ENCODE measurements at regions not wholly inside any gene's neighbourhood (a gene's known extent, or its start where the extent isn't known, plus 50 kb on each side); places are given as distances from the start of the nearest gene placed in this dataset.

GRCh38 chr12:128170181-128170580 is 96.8 kb upstream of the TMEM132C start:
- no peak overlapping the region for H3K27ac Mint-ChIP-seq
- no peaks in the 10 kb centered on the region for H4K20me1 ChIP-seq (ENCODE audit: control insufficient read depth, insufficient read depth, low read length, poor library complexity, severe bottlenecking)
- POLR2A ChIA-PET = no interaction called here
- intact Hi-C loops (cut with micrococcal nuclease) = no loop called here
- H3K27me3 Mint-ChIP-seq = no peaks in the 10 kb centered on the region
- CTCF ChIA-PET = no interaction called here
- H3K4me2 ChIP-seq (replicated peaks; ENCODE audit: low read depth, low read length, poor library complexity, severe bottlenecking) = no peak overlapping the region
- DNase-seq (no peak), ATAC-seq (ENCODE audit: low read depth) (no peak)
- no peak overlapping the region for H3K4me3 ChIP-seq (ENCODE audit: control extremely low read depth in 1 of 5, extremely low read depth in 1 of 5, insufficient read depth in 1 of 5, low read depth in 2 of 5, low read length in 4 of 5)
- 72% methylated on average over 4 of the region's 9 CpGs for WGBS (ENCODE audit: insufficient coverage)
- no peak overlapping the region for H2AFZ ChIP-seq (ENCODE audit: insufficient read depth, low read depth, low read length, poor library complexity, severe bottlenecking)
- H3K9me3 ChIP-seq (ENCODE audit: control extremely low read depth in 1 of 3, control insufficient read depth in 2 of 3, insufficient read depth in 1 of 3, low read length in 2 of 3) = peaks cover 0 to 10% (median 0%) of the 10 kb centered on the region in 3 donors
- H3K4me1 ChIP-seq (ENCODE audit: control insufficient read depth in 2 of 2, insufficient read depth in 2 of 2, low read length in 2 of 2) = no peaks in the 10 kb centered on the region
- H3K9ac ChIP-seq (ENCODE audit: low read length) = no peak overlapping the region
- no peaks in the 10 kb centered on the region for H3K79me2 ChIP-seq (ENCODE audit: control insufficient read depth, insufficient read depth, low read length)
- no peak for TF ChIP-seq EZH2 (IDR thresholded peaks at IDR 0.05; ENCODE audit: borderline replicate concordance, insufficient read depth, low read depth, low read length, poor library complexity, severe bottlenecking)
- TF ChIP-seq, protein P1, sequence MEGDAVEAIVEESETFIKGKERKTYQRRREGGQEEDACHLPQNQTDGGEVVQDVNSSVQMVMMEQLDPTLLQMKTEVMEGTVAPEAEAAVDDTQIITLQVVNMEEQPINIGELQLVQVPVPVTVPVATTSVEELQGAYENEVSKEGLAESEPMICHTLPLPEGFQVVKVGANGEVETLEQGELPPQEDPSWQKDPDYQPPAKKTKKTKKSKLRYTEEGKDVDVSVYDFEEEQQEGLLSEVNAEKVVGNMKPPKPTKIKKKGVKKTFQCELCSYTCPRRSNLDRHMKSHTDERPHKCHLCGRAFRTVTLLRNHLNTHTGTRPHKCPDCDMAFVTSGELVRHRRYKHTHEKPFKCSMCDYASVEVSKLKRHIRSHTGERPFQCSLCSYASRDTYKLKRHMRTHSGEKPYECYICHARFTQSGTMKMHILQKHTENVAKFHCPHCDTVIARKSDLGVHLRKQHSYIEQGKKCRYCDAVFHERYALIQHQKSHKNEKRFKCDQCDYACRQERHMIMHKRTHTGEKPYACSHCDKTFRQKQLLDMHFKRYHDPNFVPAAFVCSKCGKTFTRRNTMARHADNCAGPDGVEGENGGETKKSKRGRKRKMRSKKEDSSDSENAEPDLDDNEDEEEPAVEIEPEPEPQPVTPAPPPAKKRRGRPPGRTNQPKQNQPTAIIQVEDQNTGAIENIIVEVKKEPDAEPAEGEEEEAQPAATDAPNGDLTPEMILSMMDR (IDR thresholded peaks at IDR 0.05) = no peak
- no peaks in the 10 kb centered on the region for H3K27me3 ChIP-seq (replicated peaks in 1 of 4; ENCODE audit: control extremely low read depth in 1 of 4, control insufficient read depth in 3 of 4, insufficient read depth in 4 of 4, low read length in 3 of 4)
- H3K9me3 Mint-ChIP-seq (ENCODE audit: insufficient read depth) = peaks cover 3% of the 10 kb centered on the region
- H3K36me3 ChIP-seq (replicated peaks in 1 of 2; ENCODE audit: control extremely low read depth in 1 of 2, control insufficient read depth in 1 of 2, extremely low read depth in 1 of 2, insufficient read depth in 2 of 2, low read length in 1 of 2) = no peaks in the 10 kb centered on the region
- no peak overlapping the region for H3K4me3 Mint-ChIP-seq
- no peaks in the 10 kb centered on the region for H3K4me1 Mint-ChIP-seq
- H3K27ac ChIP-seq (ENCODE audit: low read length in 2 of 2) = no peak overlapping the region

- no peaks in the 10 kb centered on the region for H3K36me3 ChIP-seq (replicated peaks in 1 of 2; ENCODE audit: control extremely low read depth in 1 of 2, control insufficient read depth in 1 of 2, extremely low read depth in 1 of 2, insufficient read depth in 2 of 2, low read length in 1 of 2)
- H3K4me2 ChIP-seq (replicated peaks; ENCODE audit: low read depth, low read length, poor library complexity, severe bottlenecking) = no peak overlapping the region
- ChIA-PET POLR2A (no interaction called here), CTCF (no interaction called here)
- H3K9me3 ChIP-seq (ENCODE audit: control extremely low read depth in 1 of 3, control insufficient read depth in 2 of 3, insufficient read depth in 1 of 3, low read length in 2 of 3) = peaks cover 0 to 11% (median 0%) of the 10 kb centered on the region in 3 donors
- Mint-ChIP-seq H3K27ac (no peak overlapping the region), H3K9me3 (ENCODE audit: insufficient read depth) (peaks cover 9% of the 10 kb centered on the region), H3K27me3 (no peaks in the 10 kb centered on the region), H3K4me3 (no peak overlapping the region), H3K4me1 (no peaks in the 10 kb centered on the region)
- H3K27ac ChIP-seq (ENCODE audit: low read length in 2 of 2) = no peak overlapping the region
- ATAC-seq (ENCODE audit: low read depth) (no peak), DNase-seq (no peak)
- H3K4me3 ChIP-seq (ENCODE audit: control extremely low read depth in 1 of 5, extremely low read depth in 1 of 5, insufficient read depth in 1 of 5, low read depth in 2 of 5, low read length in 4 of 5) = no peak overlapping the region
- intact Hi-C loops (cut with micrococcal nuclease) = no loop called here
- H2AFZ ChIP-seq (ENCODE audit: insufficient read depth, low read depth, low read length, poor library complexity, severe bottlenecking) = no peak overlapping the region
- 68% methylated on average over 2 of the region's 4 CpGs for WGBS (ENCODE audit: insufficient coverage)
- TF ChIP-seq, protein P1 (IDR thresholded peaks at IDR 0.05) = no peak
- no peak for TF ChIP-seq EZH2 (IDR thresholded peaks at IDR 0.05; ENCODE audit: borderline replicate concordance, insufficient read depth, low read depth, low read length, poor library complexity, severe bottlenecking)
- H4K20me1 ChIP-seq (ENCODE audit: control insufficient read depth, insufficient read depth, low read length, poor library complexity, severe bottlenecking) = no peaks in the 10 kb centered on the region
- H3K4me1 ChIP-seq (ENCODE audit: control insufficient read depth in 2 of 2, insufficient read depth in 2 of 2, low read length in 2 of 2) = no peaks in the 10 kb centered on the region
- H3K27me3 ChIP-seq (replicated peaks in 1 of 4; ENCODE audit: control extremely low read depth in 1 of 4, control insufficient read depth in 3 of 4, insufficient read depth in 4 of 4, low read length in 3 of 4) = no peaks in the 10 kb centered on the region
- no peak overlapping the region for H3K9ac ChIP-seq (ENCODE audit: low read length)
- no peaks in the 10 kb centered on the region for H3K79me2 ChIP-seq (ENCODE audit: control insufficient read depth, insufficient read depth, low read length)
Observed at GRCh38 chr12:128178565-128178964, 88.4 kb upstream of the TMEM132C start.

Measured in B cell (primary cell).